ENCODE measurements at regions not wholly inside any gene's neighbourhood (a gene's known extent, or its start where the extent isn't known, plus 50 kb on each side); places are given as distances from the start of the nearest gene placed in this dataset.
A peak's percentile ranks its signal among the peaks of the same experiment; 100 is the strongest.

DNA sequence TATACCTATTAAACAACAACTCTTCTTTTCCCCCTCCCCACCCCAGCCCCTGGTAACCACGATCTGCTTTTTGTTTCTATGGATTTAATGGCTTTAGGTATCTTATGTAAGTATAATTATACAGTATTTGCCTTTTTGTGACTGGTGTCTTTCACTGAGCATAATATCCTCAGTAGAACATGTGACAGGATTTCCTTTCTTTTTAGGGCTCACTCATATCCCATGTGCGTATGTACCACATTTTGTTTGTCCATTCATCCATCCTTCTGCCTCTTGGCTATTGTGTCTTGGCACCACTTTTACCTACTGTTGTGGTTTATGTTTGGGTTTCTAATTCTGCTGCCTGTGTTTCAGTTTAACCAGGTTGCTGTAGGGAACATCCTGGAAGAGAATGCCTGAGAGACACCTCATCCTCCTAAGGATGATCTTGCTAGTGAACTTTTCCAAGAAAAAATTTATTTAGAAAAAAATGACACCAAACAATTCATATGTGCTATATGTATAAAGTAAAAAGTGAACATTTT lies 77.6 kb upstream of the SESN3 start:
- Histone ChIP-seq H3K4me3 (no peak overlapping the region), H3K27ac (no peak overlapping the region)

DNA sequence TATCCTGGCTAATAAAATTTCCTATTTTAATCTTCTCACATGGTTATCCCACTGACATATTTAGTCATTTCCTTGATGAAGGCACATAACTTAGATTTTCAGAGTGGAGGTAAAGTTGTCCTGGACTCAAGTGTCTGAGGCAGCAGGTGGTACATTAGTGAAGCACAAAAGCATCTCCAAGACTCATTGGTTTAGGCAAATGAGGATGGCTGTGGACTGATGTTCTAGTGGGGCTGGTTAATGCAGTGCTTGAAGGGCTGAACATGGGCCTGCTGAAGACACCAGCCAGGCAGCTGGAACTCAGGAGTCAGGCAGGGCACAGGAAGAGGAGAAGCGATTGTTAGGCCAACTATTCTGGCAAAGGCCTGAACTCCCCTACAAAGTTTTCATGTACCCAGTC lies 76.3 kb upstream of the SESN3 start:
- Histone ChIP-seq H3K4me3 (no peak overlapping the region), H3K27ac (no peak overlapping the region)

DNA sequence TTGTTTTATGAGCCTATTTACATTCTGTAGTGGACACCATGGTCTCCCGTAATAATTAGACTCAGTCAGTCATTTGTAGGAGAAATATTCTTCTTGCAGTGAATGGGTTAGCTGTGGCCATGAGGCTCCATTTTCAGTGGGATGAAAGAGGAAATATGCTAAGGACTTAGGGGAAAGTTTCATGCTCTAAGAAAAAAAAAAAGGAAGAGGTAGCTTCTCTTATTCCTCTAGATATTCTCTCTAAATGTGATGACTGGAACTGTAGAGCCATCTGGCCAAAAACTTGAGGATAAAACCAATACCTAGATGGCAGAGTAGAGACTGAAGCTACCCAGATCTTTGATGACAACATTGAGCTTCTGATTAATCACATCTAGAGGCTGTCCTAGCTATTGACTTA lies 75.8 kb upstream of the SESN3 start:
- Histone ChIP-seq H3K4me3 (no peak overlapping the region), H3K27ac (no peak overlapping the region)

DNA sequence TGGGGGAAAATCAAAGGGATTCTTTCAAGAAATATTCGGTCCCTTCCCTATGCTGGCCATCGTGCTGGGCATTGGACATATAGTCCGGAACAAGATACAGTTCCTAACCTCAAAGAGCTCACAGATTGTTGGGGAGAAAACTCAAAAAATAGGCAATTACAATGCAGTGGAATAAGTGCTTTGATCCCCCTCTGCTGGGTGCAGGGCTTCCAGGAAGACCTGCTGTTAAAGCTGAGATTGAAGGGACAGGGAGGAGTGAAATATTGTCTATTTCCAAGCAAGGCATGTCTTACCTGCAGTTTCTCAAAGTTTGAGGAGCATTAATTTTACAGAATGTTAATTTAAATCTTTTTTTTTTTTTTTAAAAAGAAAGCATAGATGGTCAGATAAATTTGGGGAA lies 75.1 kb upstream of the SESN3 start:
- no peak overlapping the region for H3K4me3 ChIP-seq
- peak overlapping the region in 1 of 21 experiments; percentile 2 for H3K27ac ChIP-seq

DNA sequence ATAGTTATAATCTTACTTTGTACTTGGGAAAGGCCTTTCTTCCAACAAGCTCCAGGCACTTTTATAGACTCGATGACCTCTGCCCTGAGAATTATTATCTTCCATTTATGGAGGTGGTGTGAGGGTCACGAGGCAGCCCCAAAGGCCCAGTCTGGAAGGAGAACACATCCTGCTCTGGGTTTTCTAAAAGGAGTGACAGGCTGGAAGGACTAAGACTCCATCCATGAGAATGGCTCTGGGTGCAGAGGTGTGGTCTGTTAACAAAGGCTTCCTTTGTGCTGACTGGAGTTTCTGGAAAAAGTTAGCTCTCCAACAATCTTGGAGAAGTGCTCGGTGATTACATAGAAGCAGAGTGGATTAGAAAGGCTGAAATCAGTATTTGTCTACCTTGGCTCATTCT lies 74.7 kb upstream of the SESN3 start:
- Histone ChIP-seq H3K4me3 (no peak overlapping the region), H3K27ac (peak overlapping the region in 4 of 21 experiments; percentile 2 to 15 (median 10))

DNA sequence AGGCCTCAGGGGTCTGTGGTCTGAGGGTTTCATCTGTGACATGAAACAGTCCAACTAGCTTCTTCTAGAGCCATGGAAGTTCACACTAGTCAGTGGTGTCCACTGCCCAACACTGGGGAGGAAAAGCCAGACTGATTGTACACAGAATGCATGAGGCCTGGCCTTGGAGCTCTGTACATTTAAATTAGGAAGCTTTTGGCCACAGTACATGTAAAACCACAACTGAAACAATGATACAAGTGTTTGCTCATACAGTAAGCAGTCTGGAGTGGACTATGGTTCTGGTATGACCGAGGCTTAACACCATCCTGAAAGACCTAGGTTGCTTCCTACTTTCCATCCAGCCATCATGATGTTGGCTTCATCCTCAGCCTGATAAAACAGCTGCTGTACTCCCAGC lies 73.8 kb upstream of the SESN3 start:
- peak overlapping the region in 1 of 21 experiments; percentile 7 for H3K27ac ChIP-seq
- H3K4me3 ChIP-seq, result no peak overlapping the region

DNA sequence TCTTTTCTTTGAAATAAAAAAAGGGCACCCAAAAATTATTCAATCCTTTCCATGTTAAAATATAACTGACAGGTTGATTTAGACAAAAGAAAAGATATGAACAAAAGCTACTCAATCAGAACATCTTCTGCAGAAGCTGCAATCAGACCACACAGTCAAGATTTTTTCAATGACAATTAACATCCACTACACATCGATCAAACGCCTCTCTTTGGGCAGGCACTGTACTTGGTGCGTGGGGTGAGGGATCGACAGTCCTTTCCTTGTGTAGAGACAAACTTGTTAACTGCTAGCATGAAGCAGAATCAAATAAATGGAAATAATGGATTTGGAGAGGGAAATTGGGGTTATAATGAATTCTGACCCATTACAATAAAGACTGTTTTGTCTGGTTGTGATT lies 71.2 kb upstream of the SESN3 start:
- H3K27ac ChIP-seq, result no peak overlapping the region
- H3K4me3 ChIP-seq, result no peak overlapping the region

DNA sequence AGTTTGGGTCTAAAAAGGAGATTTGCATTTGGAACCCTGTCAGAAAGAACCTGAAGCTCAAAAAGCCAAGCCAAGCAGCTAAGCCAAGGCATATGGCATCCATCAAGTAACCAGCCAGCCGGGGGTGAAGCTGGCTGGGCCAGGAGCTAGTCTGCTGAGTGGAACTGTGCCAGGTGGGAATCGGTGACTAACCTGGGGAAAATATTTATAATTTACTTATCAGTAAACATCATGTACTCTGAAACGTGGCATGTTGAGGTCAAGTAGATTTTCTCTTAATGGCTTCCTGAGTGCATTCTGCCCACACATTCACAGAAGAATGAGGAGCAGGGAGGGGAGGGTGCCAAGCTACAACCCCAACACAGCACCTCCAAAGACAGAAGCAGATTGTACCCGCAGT lies 70.5 kb upstream of the SESN3 start:
- H3K27ac ChIP-seq, result no peak overlapping the region

DNA sequence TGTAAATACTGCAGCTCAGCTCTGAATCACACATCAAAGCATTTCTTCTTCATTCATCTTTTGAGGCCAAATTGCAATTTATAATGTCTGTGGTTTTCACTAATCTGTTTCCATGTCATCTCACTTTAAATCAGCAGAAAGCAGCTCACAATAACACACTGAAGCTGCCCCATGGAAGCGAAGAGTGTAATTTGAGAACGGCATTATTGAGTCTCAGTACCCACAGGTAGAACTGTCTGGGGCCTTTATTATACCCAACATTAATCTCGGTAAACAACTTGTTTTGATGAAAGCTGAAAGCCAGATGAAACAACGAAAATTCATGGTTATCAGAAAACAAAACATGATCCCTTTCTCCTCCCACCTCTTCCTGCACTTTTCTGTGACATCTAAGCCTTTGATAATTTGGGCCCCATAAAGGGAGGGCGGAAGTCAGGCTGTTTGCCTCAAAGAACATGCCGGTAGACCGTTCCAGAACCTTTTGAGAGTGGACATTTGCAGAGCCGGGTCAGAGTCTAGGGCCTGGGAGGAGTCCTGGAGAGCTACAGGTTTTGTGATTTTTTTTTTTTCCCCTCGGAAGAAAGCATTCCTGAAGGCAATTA lies 68.2 kb upstream of the SESN3 start:
- Histone ChIP-seq H3K4me3 (no peak overlapping the region), H3K27ac (peak overlapping the region in 3 of 21 experiments; percentile 16 to 61 (median 54))

More for the DNA sequence above, 70.5 kb upstream of the SESN3 start:
- H3K4me3 ChIP-seq, result no peak overlapping the region

DNA sequence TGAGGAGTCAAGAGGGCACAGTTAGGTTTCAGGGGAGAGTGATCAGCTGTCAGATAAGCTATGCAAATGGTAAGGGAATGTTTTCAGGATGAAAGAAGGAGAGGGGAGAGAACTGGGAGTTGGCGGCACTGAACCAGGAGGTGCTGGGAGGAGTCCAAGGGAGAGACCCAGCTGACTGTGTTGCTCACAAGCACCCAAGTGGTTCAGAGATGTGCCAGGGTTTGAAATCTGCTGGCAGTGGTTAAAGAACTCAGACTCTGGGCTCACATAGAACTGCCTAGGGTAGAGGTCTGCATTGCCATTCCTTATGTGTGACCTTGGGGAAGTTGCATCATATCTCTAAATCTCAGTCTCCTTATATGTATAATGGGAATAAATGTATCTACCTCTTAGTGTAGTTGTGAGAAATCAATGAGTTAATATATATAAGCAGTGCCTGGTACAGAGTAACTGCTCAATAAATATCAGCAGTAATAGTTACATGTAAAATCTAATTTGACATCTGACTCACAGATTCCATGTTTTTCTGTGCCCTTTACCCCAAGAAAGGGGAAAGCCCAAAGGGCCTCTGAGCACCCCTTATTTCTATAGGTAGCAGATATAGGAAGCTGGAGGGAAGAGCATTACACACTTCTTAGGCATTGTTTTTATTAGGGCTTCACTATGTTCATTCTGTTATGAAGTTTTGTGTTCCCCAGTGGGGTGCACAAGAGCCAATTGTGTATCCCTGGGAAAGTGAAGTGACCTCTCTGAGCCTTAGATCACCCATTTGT lies 66.9 kb upstream of the SESN3 start:
- Histone ChIP-seq H3K4me3 (no peak overlapping the region), H3K27ac (peak overlapping the region in 1 of 21 experiments; percentile 8)

DNA sequence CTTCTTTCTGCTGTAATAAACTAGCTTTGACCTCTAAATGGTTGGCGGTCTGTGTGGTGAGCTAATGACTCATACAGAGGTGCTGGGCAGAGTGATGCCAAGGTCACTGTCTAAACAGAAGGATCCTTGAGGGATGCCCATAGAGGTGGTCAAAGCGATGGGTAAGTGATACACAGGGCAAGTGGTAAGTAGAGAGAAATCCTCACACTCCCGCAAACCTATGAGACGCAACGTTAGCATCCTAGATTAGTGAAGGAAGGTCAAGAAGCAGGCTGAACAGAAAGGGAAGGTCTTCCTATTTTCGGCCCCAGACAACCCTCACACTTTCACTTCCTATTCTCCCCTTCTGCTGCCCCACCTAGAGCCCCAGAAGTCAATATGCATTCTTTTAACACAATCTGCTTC lies 65.6 kb upstream of the SESN3 start:
- H3K4me3 ChIP-seq, result no peak overlapping the region
- peak overlapping the region in 1 of 21 experiments; percentile 16 for H3K27ac ChIP-seq

DNA sequence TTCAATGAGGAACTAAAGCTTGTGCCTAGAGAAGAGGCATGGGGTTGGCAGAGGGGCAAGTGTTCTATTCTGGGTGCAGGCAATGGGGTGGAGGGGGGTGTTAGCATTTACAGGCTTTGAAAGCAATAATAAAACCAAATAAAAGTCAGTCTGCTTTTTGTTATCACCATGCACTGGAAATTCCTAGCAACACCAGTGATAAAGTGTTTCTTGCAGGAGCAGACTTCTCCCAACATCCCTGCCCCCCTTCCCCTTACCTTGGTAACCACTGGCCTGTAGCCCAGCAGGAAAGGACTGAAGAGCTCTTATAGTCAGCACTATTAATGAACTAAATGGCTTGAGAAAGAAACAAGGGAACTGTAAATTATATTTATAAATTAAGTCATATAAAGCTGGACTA lies 65.2 kb upstream of the SESN3 start:
- no peak overlapping the region for H3K27ac ChIP-seq

DNA sequence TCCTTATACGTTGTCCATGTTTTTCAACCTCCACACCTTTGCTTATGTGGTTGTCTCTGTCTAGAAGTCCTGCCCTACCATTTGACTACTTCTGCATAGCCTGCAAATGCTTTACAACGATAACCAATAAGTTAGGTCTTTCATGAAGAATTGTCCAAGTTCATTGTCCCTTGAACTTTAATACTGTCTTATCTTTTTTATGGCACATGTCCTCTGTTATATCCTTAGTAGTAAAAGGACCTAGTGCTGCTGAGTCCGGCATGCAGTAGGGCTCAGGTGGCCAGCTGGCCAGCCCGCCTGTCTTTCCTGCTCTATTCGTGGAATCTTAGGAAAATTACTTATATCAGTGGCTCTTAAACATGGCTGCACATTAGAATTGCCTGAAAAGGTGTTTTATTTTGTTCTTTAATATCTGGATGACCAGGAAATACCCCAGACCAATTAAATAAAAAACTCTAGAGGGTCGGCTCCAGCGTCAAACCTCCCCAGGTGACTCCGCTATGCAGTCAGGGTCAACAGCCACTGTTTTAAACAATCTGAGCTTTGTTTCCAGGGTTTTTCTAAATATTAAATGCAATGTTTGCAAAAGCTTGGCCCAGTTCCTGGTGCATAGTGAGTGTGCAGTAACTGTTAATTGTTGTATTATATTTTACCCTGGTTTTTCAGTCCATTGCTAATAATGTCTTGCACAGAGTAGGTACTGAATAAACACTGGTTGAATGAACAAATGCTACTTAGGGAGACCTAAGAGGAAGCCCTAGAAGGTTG lies 64.6 kb upstream of the SESN3 start:
- no peak overlapping the region for H3K4me3 ChIP-seq
- H3K27ac ChIP-seq, result no peak overlapping the region

More for the DNA sequence above, 65.2 kb upstream of the SESN3 start:
- H3K4me3 ChIP-seq, result no peak overlapping the region

DNA sequence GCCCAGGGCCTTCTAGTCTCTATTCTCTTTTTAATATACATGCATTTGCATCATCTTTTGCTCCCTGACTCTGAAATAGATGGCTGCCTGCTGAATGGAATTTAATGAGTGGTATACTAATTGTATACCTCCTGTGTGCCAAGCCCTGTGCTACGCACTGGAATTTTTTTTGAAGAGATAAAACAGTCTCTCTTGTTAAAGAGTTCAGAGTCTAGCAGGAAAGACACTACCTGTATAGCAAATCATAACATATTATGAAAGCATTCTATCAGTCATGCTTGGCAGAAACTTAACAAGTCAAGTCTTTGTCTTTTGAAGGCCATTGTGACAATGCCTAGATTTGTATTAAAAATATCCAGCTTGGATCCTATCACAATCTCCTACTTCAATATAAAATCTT lies 63.7 kb upstream of the SESN3 start:
- no peak overlapping the region for H3K27ac ChIP-seq
- no peak overlapping the region for H3K4me3 ChIP-seq

DNA sequence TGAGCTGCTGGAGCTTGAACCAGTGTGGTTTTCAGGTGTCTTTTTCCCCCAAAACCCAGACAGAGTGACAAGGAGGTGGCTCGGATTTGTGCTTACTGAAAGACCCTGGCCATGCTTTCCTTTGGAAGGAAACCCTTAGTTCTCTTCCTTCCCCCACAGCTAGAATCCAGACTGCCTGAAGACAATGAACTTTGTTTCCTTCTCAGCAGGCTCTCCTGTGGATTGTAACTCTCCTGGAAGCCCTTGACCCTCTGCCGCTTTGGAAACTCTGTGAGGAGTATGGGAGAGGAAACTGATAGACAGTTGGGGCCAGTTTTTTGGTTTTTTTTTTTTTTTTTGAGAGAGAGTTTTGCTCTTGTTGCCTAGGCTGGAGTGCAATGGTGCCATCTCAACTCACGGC lies 62.1 kb upstream of the SESN3 start:
- Histone ChIP-seq H3K4me3 (no peak overlapping the region), H3K27ac (no peak overlapping the region)

DNA sequence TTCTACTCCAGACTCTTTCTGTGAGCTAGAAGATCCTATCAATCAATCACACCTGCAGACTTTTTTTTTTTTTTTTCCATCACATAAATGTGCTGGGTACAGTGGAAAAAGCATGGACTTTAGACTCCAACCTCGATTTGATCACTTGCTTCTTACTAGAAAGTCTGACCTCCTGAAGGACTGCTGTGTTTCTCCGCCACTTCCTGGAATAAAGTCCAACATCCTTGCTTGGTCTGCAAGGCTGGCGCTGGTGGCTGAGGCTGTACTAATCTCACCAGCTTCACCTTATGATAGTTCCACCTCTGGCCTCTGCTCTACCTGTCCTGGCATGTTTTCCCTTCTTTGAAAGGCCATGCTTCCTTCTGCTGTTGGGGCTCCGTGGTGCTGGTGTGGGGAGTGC lies 60.9 kb upstream of the SESN3 start:
- Histone ChIP-seq H3K27ac (no peak overlapping the region), H3K4me3 (no peak overlapping the region)

DNA sequence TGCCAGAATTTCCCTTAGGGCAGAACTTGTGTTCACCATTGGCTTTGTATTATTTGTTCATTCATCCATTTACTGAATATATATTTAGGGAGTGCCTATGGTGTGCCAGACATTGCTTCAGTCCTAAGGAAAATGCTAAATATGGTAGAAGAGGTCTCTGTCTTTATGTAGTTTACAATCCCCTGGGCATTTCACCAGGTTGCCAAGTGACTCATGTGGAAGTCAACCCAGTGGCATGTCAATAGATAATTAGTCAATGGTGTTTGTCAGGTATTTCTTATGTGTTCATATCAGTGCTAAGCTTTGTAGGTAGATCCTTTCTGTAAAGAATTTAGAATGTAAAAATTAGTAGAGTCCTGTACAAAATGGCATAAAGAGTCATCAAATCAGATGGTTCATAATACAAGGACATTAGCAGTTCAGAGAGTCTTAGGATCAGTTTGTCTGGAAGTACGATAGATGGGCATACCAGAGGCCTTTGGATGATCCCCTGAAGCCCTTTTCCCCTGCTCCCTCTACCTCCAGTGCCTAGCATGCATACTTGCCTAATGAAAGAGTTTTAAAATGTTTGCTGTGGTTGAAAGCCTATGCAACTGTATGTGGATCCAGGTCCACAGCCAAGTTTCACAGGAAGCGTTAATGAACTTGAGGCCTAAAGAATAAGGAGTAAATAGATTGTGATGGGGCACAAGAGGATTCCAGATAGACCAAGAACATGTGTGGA lies 58.5 kb upstream of the SESN3 start:
- peak overlapping the region in 2 of 21 experiments; percentile 12 to 22 for H3K27ac ChIP-seq
- no peak overlapping the region for H3K4me3 ChIP-seq

DNA sequence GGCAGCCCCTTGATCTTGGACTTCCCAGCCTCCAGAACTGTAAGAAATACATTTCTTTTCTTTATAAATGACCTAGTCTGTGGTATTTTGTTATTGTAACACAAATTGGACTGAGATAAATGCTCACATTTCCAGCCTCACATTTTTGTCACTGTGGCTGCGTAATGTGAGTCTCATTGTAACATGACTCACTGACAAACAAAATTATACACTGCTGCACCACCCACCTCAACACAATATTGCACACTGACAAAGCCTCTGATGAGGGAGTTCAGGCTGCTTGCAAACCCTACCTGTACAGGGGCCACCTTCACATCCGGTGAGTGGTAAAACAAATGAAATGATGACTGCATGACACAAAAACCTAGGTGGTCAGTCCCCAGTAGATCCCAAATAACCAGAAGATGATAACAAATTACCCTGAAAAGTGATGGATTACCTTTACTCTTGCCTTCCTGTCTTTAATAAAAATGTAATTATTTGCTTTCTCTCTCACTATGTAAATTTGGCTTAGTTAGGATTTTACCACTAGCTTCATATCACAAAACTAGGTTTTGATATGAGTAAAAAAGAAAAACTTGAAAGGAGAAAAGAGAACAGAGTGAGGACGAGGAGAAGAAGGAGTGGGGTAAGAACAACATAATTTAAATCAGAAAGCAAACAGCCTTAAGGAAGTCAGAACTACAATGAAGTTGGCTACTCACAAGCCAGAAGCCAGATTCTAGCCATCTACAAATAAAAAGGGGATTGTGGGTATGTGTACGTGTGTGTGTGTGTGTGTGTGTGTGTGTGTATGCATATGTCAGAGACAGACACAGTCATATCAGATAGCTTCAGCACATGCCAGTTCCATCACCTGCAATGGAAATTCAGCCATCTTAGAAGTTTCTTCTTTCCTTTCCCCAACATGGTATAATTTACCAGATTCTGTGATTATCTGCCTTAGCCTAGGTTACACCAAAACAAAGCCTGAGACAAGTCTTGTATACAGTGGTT lies 53.4 kb upstream of the SESN3 start:
- no peak overlapping the region for H3K4me3 ChIP-seq
- peak overlapping the region in 2 of 21 experiments; percentile 11 to 42 for H3K27ac ChIP-seq

DNA sequence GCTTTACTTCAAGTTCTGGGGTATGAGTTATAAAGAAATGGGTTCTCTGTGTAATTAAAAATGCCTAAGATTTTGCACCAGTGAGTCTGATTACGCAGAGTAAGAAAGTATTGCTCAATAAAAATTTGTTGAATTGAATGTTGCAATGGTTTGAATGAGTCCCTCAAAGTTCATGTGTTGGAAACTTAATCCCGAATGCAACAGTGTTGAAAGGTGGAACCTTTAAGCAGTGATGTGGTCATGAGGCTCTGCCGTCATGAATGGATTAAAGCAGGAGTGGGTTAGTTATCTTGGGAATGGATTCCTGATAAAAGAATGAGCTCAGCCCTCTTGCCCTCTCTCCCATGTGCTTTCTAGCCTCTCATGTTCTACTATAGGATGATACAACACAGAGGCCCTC lies 52.6 kb upstream of the SESN3 start:
- H3K4me3 ChIP-seq, result no peak overlapping the region
- H3K27ac ChIP-seq, result peak overlapping the region in 2 of 21 experiments; percentile 11 to 42
